ENCODE measurements at regions not wholly inside any gene's neighbourhood (a gene's known extent, or its start where the extent isn't known, plus 50 kb on each side); places are given as distances from the start of the nearest gene placed in this dataset.
A peak's percentile ranks its signal among the peaks of the same experiment; 100 is the strongest.

GRCh38 chr10:33813415-33813814 lies 478.9 kb upstream of the NRP1 start:
- Histone ChIP-seq H3K9me3 (no peaks in the 10 kb centered on the region), H3K4me3 (no peak overlapping the region), H3K36me3 (no peaks in the 10 kb centered on the region), H3K27me3 (no peaks in the 10 kb centered on the region), H3K4me1 (no peaks in the 10 kb centered on the region), H3K27ac (no peak overlapping the region)
- TF ChIP-seq CTCF (IDR thresholded peaks at IDR 0.05) = no peak
- DNase-seq (ENCODE audit: low spot score) = no peak

- Histone ChIP-seq H3K27ac (no peak overlapping the region), H3K9me3 (no peaks in the 10 kb centered on the region), H3K4me1 (no peaks in the 10 kb centered on the region), H3K36me3 (no peaks in the 10 kb centered on the region), H3K27me3 (no peaks in the 10 kb centered on the region), H3K4me3 (no peak overlapping the region)
- no peak for TF ChIP-seq CTCF (IDR thresholded peaks at IDR 0.05)
- no peak for DNase-seq (ENCODE audit: low spot score)
These were observed 478.1 kb upstream of the NRP1 start for GRCh38 chr10:33812586-33812985.

GRCh38 chr10:33810986-33811385 lies 476.5 kb upstream of the NRP1 start:
- no peak overlapping the region for H3K4me3 ChIP-seq
- DNase-seq (ENCODE audit: low spot score) = no peak
- H3K27me3 ChIP-seq = no peaks in the 10 kb centered on the region
- no peaks in the 10 kb centered on the region for H3K36me3 ChIP-seq
- H3K4me1 ChIP-seq = no peaks in the 10 kb centered on the region
- H3K9me3 ChIP-seq = no peaks in the 10 kb centered on the region
- no peak overlapping the region for H3K27ac ChIP-seq
- no peak for TF ChIP-seq CTCF (IDR thresholded peaks at IDR 0.05)

GRCh38 chr10:33809732-33810131 lies 475.3 kb upstream of the NRP1 start:
- no peaks in the 10 kb centered on the region for H3K9me3 ChIP-seq
- H3K4me1 ChIP-seq = no peaks in the 10 kb centered on the region
- no peak overlapping the region for H3K27ac ChIP-seq
- no peaks in the 10 kb centered on the region for H3K27me3 ChIP-seq
- H3K4me3 ChIP-seq = no peak overlapping the region
- no peak for TF ChIP-seq CTCF (IDR thresholded peaks at IDR 0.05)
- no peaks in the 10 kb centered on the region for H3K36me3 ChIP-seq
- DNase-seq (ENCODE audit: low spot score) = no peak

GRCh38 chr10:33808475-33808874 lies 474.0 kb upstream of the NRP1 start:
- Histone ChIP-seq H3K27me3 (no peaks in the 10 kb centered on the region), H3K4me1 (no peaks in the 10 kb centered on the region), H3K27ac (peak overlapping the region; percentile 15 to 60), H3K36me3 (no peaks in the 10 kb centered on the region), H3K9me3 (no peaks in the 10 kb centered on the region), H3K4me3 (no peak overlapping the region)
- no peak for DNase-seq (ENCODE audit: low spot score)
- TF ChIP-seq CTCF (IDR thresholded peaks at IDR 0.05) = no peak

- Histone ChIP-seq H3K27me3 (no peaks in the 10 kb centered on the region), H3K9me3 (no peaks in the 10 kb centered on the region), H3K27ac (peak overlapping the region; percentile 15 to 60), H3K36me3 (no peaks in the 10 kb centered on the region), H3K4me1 (no peaks in the 10 kb centered on the region), H3K4me3 (no peak overlapping the region)
- DNase-seq (ENCODE audit: low spot score) = no peak
- no peak for TF ChIP-seq CTCF (IDR thresholded peaks at IDR 0.05)
These were observed 473.3 kb upstream of the NRP1 start for GRCh38 chr10:33807531-33808359.

Data from right atrium auricular region (tissue), 2 donors.